OCI-LY1 (cell line): ENCODE measurements at regions not wholly inside any gene's neighbourhood (a gene's known extent, or its start where the extent isn't known, plus 50 kb on each side); places are given as distances from the start of the nearest gene placed in this dataset.

Source experiments
- EZH2 ChIP-seq: fragments of 200-600 bp; sonication (generic), shearing (Covaris generic); IDR thresholded peaks from 2 replicates; pipeline ENCODE4 v1.8.0; 2017; ENCODE audit warnings: borderline replicate concordance, mixed run types, mild to moderate bottlenecking, antibody characterized with exemption, low read length, moderate library complexity, mixed read lengths
- TF ChIP-seq, protein P1 (sequence below): fragments of 200-600 bp; sonication (generic), shearing (Covaris generic); IDR thresholded peaks from 2 replicates; pipeline ENCODE4 v1.5.1; 2017; ENCODE audit warnings: mild to moderate bottlenecking, antibody characterized with exemption, low read length, moderate library complexity, mixed read lengths

DNA sequence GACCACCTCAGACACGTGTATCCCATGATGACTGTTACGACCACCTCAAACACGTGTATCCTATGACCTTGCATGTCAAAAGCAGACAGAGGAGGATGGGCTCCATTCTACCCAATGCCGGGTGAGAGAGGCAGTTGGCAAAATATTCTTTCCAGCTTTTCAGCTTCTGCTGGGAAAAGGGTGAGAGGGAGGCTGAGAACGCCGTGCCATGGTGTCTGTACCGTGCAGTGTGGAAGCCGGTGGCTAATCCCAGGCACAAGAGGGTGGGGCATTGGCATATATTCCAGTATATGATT is 1478.4 kb downstream of the TBC1D22A start:
- TF ChIP-seq, protein P1, sequence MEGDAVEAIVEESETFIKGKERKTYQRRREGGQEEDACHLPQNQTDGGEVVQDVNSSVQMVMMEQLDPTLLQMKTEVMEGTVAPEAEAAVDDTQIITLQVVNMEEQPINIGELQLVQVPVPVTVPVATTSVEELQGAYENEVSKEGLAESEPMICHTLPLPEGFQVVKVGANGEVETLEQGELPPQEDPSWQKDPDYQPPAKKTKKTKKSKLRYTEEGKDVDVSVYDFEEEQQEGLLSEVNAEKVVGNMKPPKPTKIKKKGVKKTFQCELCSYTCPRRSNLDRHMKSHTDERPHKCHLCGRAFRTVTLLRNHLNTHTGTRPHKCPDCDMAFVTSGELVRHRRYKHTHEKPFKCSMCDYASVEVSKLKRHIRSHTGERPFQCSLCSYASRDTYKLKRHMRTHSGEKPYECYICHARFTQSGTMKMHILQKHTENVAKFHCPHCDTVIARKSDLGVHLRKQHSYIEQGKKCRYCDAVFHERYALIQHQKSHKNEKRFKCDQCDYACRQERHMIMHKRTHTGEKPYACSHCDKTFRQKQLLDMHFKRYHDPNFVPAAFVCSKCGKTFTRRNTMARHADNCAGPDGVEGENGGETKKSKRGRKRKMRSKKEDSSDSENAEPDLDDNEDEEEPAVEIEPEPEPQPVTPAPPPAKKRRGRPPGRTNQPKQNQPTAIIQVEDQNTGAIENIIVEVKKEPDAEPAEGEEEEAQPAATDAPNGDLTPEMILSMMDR: no peak
- TF ChIP-seq EZH2: no peak
